CD4-positive, alpha-beta T cell treated with Interleukin-4 for 4 hours (primary cell): ENCODE measurements at regions not wholly inside any gene's neighbourhood (a gene's known extent, or its start where the extent isn't known, plus 50 kb on each side); places are given as distances from the start of the nearest gene placed in this dataset.

Source experiments
- DNase-seq: peaks from one replicate; pipeline ENCODE4 v3.0.0-alpha.2; 2020

DNA sequence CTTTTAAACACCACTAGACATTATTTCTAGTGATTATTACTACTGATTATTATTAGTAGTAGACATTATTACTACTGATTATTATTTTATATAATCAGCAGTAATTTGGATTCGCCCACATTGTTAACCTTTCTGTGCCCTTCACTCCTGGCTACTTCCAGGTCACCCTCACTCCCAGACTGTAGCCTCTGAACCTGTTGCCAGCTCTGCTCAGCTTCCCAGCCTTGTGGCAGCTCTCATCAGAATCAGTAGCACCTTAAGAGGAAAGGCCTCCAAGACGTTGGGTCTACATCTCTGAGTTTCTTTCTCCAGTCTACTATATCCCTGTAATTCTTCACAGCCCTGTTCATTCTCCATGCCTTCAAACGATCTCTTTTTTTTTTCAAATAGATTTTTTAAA lies 137.0 kb downstream of the KATNIP start:
- DNase-seq, result no peak

DNA sequence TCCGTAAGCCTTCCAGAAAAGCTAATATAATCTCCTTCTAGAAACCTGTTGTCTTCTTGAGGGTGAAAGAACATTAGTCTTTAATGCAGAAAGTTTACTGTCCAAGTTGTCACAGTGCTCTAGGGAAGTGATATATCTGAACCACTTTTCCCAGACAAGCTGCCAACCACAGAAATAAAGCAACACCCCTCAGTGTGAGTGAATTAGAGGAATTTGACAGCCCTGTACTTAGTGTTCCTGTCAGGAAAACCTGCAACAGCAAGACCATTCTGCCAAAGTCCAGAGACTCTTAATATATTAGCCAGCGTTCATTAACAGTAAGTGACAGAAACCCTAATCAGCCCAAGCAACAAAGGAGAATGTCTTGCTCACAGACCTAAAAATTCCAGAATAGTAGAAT lies 137.7 kb downstream of the KATNIP start:
- DNase-seq, result no peak

GRCh38 chr16:27689711-27690110 lies 139.8 kb downstream of the KATNIP start:
- DNase-seq, result no peak

DNA sequence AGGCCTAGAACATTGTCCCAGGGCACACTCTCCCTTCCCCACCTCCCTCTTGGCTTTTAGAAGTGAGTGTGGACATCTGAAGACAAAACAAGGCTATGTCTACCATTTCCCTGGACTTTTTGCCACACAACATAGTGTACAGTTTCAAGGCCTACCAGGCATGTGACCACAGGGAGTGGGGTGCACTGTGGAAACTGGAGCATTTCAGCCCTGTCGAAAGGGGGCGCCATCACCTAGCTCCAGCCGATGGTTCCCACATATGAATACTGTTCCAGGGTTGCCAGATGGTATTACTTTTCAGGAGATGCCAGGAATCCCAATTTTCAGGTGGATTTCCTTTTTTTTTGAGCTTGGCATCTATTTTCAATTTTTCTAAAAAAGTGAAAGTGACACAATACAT lies 140.7 kb downstream of the KATNIP start:
- DNase-seq, result peak; percentile 4

- no peak for DNase-seq
These were observed 141.8 kb downstream of the KATNIP start for GRCh38 chr16:27691721-27692120.

- DNase-seq, result no peak
These were observed 142.6 kb downstream of the KATNIP start for GRCh38 chr16:27692576-27692975.

DNA sequence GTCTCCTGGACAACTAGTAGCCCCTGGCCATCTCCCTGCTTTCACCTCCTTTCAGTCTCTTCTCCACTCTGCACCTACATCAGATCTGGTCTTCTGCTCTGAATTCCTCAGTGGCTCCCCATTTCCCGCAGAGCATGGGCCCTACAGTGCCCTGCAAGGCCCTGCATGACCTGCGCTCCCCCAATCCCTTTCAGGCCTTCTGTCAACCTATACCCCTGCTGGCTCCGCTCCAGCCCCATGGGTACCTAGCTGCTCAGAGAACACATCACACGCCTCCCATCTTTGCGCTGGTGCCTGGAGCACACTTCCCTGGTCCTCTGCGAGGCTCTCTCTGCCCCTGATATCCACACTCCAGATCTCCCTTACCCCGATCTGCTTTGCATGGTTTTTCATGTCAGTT lies 145.2 kb downstream of the KATNIP start:
- DNase-seq, result no peak

GRCh38 chr16:27698266-27698665 lies 148.3 kb downstream of the KATNIP start:
- DNase-seq, result no peak

DNA sequence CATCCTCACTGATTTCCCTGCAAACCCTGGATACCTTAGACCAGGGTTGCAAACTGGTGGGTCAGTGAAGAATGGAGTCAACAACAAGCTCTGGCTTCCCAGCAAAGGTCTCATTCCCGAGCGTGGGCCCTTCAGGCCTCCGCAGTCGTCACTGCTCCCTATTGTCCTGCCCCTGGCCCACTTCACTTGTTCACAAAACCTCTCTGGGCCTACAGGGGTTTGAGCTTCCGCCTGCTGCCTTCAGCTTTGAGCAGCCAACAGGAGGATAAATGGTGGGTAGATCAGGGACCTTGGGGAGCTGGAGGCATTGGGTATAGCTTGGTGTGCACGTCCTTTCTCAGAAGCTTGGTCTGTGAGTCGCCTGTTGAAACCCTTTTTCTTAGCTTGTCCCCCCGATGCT lies 148.8 kb downstream of the KATNIP start:
- no peak for DNase-seq

DNA sequence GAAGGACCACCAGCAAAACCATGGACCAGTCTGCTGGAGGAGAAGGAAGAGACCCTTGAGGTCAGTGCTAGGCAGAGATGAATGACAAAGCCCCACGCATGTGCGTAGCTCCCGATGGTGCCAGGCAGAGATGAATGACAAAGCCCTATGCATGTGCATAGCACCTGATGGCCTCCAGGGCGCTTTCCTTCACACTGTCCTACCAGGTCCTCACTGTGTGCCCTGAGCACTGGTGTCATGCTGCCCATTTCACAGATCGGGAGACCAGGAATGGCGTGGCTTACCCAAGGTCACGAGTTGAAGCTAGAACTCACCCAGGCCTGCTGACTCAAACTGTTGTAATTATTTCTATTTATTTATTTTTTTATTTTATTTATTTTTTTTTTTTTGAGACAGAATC lies 149.6 kb downstream of the KATNIP start:
- DNase-seq, result no peak

DNA sequence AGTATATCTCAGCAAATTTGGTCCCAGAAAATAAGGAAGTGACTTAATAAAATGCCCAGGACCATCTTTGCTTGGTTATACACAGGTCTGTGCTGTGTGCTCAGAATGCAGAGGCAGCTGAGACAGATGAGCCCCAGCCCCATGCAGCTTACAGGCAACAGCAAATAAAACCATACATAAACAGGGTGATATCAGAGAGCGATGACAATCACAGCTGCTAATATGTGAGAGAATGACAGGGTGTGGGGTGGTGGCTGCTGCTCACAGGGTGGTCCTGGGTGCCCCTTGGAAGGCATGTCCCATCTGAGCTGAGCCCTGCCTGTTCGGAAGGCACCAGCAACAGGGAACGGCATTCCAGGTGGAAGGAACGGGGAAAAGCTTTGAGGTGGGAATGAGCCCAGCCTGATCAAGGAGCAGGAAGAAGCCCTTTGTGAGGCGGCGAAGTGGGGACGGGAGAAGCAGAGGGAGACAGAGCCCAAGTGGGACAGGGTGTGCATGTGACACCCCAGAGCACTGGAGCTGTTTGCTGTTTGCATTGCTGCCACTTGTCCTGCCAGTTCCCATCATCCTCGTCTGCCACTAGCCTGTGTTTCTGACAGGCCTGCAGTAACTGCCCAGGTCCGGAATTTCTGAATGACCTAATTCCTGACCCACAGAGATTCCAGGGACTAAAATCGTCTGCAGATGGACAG lies 150.5 kb downstream of the KATNIP start:
- no peak for DNase-seq

DNA sequence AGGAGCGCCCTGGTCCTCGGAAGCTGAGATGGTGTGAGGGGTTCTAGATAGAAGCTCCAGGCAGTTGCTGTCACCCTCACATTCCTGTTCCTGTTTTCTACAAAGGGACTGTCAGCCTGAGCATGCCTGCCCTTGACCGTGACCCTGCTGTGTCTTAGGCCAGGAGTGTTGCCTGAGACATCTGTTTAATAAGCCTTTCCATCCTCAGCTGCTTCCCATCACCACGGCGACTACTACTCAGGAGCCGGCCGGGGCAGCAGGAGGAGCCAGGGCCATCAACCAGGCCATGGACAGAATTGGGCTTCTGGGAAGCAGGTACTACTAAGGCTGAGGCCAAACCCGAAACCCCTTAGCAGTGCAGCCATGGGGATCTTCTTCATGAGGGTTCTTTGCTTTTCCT lies 151.4 kb downstream of the KATNIP start:
- DNase-seq, result no peak

GRCh38 chr16:27703121-27703520 lies 153.2 kb downstream of the KATNIP start:
- no peak for DNase-seq

GRCh38 chr16:27703545-27703944 lies 153.6 kb downstream of the KATNIP start:
- no peak for DNase-seq

- no peak for DNase-seq
These were observed 154.3 kb downstream of the KATNIP start for GRCh38 chr16:27704252-27704651.

GRCh38 chr16:27706156-27706865 lies 156.4 kb downstream of the KATNIP start:
- DNase-seq, result no peak

- DNase-seq, result no peak
These were observed 157.1 kb downstream of the KATNIP start for GRCh38 chr16:27706866-27707685.

- no peak for DNase-seq
These were observed 158.7 kb downstream of the KATNIP start for GRCh38 chr16:27708651-27709050.

DNA sequence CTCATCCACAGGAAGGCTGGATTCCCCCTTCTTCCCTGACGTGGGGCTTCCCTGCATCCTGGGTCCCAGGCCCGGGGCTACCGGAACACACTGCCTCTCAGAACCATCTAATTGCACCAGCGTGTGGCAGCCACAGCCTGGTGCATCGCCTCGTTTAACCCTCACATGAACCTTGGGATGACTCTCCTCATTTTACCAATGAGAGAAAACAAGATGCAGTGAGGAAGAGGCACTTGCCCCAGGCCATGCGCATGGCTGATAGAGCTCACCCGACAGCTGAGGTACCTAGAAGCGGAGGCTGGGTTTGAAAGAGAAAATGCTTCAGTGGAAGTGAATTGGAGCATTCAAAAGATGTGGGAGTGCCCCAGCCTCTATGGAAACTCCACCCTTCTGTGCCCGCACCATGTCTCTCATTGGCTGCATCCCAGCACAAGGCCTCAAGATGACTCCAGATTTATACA lies 162.3 kb downstream of the KATNIP start:
- no peak for DNase-seq

DNA sequence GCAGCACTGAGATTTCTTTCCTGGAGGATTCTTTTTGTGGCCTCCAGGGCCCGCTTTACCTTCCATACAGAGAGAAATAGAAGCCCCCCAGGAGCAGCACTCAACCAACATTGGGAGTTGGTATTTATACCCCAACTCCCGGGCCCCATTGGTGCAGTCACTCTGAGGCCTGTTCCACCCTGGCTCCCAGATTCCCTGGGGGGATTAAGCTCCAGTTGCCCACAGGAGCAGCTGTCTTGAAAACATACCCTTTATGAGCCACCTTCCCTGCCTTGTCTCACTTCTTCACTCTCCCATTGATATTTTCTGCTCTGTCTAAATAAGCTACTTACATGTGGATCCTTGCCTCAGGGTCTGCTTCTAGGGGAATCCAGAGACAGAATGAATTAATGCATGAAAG lies 167.8 kb downstream of the KATNIP start:
- DNase-seq, result no peak

DNA sequence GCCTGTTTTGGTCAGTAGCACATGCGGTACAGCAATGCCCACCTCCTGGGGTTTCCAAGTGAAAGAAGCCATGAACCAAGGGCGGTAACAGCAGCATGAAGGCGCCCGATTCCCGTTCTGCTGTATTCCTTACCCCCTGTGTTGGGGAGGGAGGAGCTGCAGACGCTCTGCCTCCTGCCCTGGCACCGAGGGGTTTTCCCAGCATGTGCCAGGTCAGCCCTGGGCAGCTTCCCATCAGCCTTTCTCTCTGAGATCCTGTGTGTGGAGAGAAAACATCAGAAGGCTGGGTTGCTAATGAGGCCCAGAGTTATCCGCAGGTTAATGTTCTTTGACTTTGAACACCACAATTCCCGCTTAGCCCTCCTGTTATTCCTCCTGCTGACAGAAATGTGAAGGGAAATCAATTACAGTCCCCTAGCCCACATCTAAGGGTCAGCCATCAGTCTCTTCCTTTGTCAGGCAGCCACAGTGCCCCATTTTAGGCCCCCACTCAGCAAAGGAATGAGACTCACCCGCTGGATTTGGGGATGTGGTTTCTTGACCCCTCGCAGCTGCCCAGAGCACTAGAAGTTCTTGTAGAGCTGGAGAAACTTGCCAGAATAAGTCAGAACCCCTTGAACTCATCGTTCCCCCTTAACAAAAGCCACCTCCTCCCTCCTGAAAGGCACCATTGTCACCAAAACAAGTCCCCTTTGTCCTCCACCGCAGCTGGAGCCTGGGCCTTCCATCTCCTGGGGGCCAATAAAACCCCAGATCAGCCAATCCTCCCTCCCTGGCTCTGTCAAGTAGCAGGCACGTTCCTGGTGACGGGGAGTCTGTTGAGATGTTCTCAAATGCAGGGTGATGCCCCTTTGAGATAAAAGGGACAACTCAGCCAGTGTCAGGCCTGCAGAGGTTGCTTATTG lies 168.5 kb downstream of the KATNIP start:
- DNase-seq, result no peak

- no peak for DNase-seq
These were observed 169.1 kb downstream of the KATNIP start for GRCh38 chr16:27719106-27719445.
